Inflammatory macrophage treated with lipopolysaccharide for 1 hour (primary cell): ENCODE measurements at regions not wholly inside any gene's neighbourhood (a gene's known extent, or its start where the extent isn't known, plus 50 kb on each side); places are given as distances from the start of the nearest gene placed in this dataset.
"Not testable (repeated sequence)": the region's sequence is repeated elsewhere in the genome, so short reads cannot be mapped to it uniquely, and the experiment has no call there.

Experiments used
- DNase-seq, 2 donors: peaks; one replicate each; pipeline ENCODE4 v3.0.0-alpha.2; 2020 to 2022

DNA sequence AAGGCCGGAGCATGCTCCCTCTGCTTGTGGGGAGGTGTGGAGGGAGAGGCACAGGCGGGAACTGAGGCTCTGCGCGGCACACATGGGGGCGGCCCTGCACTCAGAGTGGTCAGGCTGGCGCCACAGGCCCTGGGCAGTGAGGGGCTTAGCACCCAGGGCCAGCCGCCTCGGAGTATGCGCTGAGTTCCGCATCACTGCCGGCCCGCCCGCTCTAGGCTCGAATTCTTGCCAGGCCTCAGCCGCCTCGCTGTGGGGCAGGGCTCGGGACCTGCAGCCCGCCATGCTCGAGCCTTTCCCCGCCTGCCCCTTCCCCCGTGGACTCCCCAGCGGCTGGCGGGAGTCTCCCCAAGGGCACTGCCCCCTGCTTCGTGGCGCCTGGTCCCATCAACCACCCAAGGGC, 905.9 kb downstream of the SPATA31A6 start:
- not testable (repeated sequence) for DNase-seq

DNA sequence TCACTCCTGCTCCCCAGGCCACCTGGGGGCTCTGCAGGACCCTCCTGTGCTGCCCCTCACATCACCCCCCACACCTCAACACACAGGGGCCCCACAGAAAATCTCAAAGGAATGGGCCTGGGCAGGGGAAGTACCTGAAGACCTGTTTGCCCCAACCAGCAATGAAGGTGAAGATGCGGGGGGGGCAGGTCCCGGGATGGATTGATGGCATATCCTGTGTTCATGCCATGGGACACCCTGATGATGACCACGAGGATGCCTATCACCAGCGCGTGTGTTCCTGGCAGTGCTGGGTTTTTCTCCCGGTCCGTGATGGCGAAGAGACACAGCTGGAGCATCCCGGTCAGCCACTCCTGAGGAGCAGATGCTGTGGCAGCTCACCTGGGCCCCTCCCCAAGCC, 926.9 kb downstream of the SPATA31A6 start:
- DNase-seq: not testable (repeated sequence)

GRCh38 chr9:43112846-43113245, 929.4 kb downstream of the SPATA31A6 start:
- not testable (repeated sequence) for DNase-seq

GRCh38 chr9:43115813-43116229, 932.4 kb downstream of the SPATA31A6 start:
- DNase-seq: not testable (repeated sequence)

DNA sequence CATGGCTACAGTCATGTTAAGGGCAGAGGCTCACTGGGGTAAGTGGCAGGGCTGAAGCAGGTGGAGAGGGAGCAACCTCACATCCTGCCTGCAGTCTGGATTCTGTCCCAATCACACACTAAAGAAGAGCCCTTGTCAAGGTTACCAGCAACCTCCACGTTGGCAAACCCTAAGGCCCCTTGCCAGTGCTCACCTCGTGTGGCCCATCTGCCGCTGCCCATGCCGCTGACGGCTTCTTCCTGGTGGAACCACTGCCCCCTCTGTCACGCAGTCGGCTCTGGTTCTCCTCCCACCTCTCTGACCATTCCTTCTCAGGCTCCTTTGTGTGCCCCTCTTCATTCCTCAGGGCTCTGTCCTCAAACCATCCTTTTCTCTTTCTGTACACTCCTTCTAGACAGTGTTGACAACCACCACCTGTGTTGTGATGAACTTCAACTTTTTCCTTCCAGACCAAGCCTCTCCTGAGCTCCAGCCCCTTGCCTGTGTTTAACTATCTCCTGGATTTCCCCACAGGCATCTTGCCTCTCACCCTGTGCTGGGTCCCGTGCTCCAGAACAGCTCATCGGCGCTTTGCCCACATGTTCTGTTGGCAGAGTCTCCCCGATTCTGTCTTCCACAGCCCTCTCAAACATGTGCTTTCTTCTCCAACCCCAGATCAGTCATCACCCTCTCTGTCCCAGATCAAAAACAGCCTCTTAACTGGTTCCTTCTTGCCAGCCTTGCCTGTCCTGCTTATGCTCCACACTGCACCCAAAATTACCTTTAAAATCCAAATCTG, 934.8 kb downstream of the SPATA31A6 start:
- DNase-seq: not testable (repeated sequence)

DNA sequence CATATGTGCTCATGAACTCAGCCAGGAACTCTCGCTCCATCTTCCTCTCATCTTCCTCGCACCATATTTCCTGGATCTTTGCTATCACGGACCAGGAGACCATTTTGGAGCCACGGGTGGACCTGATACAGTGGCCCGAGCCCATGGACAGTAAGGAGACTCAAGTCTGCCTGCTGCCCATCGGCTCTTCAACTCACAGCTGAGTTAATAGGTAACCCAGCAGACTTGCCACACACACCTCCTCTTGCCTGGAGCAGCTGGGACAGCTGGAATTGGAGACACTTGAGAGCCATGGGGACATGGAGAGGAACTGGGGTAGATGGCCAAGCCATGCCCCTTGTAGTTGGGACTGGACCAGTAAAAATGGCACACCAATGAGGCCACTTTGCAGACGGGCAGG, 936.1 kb downstream of the SPATA31A6 start:
- DNase-seq: not testable (repeated sequence)

DNA sequence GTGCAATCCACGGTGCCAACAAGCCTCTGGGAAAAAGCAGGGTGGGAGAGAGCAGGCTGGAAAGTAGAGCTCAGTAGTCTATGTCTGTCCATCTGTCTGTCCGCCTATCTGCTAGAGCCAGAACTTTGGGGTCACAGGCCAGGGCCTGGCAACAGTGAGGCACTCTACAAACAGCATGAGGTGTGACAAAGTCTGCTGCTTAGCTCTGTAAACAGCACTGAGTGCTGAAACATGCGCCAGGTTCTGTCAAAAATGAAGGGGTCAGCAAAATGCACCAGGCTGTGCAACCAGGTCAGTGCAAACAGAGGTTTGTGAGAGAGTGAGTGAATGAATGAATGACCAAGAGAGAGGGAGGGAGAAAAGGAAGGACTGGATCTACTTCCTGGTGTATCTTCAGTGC, 936.5 kb downstream of the SPATA31A6 start:
- DNase-seq: not testable (repeated sequence)

DNA sequence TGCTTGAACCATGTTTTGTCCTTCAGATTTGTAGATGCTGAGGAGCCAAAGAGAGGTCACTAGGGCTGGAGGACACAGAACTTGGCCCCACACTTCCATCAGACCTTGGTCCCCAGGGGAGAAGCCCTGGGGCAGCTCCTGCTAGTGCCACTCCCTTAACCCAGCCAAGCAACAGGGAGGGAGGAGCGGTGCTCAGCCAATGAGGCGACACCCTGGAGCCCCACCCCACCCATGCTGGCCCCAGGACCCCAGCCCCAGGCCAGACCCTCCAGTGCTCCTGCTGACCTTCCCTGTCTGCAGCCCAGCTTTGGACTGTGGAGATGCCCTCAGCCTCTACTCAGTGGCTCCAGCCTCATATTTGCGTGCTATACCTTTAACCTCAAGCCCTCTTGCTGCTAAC, 942.4 kb downstream of the SPATA31A6 start:
- not testable (repeated sequence) for DNase-seq

GRCh38 chr9:43127026-43127775, 943.7 kb downstream of the SPATA31A6 start:
- DNase-seq: not testable (repeated sequence)

- DNase-seq: not testable (repeated sequence)
Measured at GRCh38 chr9:43127949-43128348, 944.5 kb downstream of the SPATA31A6 start.

- DNase-seq: peak in 1 of 2 donors; percentile 9
Measured at GRCh38 chr9:43130744-43131171, 947.3 kb downstream of the SPATA31A6 start.

GRCh38 chr9:43135440-43135839, 952.0 kb downstream of the SPATA31A6 start:
- not testable (repeated sequence) for DNase-seq

DNA sequence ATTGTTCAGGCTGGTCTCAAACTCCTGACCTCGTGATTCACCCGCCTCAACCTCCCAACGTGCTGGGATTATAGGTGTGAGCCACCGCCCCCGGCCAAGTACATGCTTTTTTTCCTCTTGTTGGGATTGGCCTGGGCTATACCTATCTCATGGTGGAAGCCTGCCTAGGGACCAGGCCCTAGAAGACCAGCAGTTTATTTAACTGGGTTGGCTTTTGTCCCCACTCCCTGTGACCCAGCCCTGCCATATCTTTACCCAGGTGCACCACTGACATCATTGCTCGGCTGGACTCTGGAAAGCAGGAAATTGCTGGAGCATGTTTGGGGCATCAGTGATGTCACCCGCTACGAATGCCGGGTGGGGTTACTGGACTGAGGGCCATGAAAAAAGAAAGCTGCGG, 955.5 kb downstream of the SPATA31A6 start:
- DNase-seq: not testable (repeated sequence)

DNA sequence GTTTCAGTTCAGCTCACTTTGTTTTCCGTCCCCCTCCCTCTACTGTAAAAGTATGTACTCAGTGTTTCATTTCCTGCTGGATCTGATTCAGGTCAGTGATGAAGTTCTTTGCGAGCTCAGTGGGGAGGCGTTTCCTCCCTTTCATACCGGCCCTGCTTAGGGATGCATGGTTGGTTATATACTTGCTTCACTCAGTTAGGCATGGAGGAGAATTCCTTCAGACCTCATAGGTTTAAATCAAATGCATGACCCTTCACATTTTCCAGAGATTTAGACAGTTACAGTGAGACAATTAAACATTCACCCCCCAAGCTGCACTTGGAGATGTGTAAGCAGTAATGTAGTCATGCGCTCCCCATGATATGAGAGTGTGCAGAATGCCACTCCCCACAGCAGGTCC, 955.9 kb downstream of the SPATA31A6 start:
- not testable (repeated sequence) for DNase-seq

DNA sequence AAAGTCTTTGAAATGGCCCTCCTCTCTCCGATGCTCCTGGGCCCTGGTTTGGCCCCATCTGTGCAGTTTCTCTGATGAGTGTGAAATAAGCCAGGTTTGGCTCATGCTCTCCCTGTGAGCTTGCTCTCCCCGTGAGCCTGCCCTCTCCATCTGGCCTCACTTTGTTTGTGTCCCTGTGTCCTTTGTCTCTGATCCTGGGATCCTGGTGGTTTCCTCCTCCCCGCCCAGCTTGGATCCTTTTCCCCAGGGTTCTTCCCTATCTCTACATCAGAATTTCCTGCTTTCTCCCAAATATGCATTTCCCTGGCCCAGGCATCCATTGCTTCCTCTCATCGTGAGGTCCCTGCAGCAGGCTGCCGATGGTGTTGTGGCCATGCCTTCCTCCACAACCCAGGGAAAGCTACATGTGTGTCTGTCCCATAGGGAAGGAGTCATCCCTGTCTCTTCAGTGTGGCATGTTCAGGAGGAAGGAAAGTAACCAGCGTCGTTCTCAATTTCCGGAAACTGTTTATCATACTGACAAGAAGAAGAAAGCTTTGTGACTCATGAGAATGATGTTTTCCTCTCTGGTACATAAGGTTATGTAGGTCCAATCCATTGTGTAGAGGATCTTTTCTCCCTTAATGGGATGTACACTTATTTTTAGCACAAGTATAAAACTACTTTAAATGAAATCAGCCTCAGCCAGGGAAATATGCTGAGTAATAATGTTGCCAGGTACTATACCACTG, 956.6 kb downstream of the SPATA31A6 start:
- not testable (repeated sequence) for DNase-seq
